GM18870 (cell line): ENCODE measurements at regions not wholly inside any gene's neighbourhood (a gene's known extent, or its start where the extent isn't known, plus 50 kb on each side); places are given as distances from the start of the nearest gene placed in this dataset.

ENCODE experiments used
- ATAC-seq: cut with Tn5 transposase; IDR thresholded peaks from one replicate; pipeline ENCODE4 v1.9.1; 2021; ENCODE audit warnings: moderate library complexity; ENCODE audit not compliant: unreplicated experiment

DNA sequence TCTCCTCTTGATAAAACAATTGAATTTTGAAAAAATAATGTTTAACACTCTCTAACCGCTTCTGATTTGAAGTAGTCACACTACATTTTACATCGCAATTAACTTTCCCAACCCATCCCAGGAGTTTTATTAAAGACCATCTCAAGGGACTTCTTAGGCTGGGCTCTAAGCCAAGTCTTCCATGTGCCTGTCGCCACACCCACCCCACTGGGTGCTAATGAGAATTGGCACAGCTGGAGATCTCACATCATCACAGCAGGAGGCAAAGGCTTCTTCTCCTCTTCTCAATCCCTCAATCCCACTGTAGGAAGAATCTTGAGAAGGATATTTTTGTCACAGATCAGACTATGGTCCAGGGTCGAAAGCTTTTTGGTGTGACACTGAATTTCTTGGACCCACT lies 328.9 kb downstream of the NUF2 start:
- ATAC-seq = no peak

DNA sequence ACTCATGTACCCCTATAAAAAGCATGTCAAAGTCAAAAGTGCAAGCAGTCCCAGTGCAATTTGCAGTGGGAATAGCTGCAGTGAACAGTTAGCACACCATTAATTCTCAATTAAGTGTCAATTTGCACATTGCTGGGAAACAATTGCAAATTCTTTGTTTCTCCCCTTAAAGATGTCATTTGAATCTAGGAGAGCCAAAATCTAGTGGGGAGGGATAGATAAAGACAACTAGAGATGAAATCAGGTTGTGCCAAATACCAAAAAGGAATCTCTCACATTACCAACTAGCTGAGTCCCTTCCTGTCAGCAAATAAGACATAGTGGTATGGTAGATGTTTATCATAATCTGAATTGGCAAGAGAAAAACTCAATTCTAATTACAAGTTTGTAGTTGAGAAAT lies 330.7 kb downstream of the NUF2 start:
- no peak for ATAC-seq

DNA sequence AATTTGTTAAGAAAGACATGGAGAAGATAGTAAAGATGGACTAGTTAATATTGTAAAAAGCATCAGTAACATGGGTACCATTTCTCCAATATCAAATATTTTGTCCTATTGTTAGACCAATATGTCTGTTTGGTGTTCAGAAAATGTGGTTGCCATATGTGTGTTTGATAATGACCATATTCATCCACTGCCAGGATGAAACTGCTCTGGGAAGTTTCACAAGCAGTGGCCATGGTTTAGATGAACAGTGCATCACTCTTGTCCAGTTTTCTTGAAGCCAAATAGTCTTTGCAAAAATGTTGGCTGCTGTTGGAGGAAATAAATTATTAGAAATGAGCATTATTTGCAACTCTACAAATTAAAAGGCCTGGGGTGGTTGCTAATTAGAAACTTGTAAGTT lies 333.8 kb downstream of the NUF2 start:
- no peak for ATAC-seq

DNA sequence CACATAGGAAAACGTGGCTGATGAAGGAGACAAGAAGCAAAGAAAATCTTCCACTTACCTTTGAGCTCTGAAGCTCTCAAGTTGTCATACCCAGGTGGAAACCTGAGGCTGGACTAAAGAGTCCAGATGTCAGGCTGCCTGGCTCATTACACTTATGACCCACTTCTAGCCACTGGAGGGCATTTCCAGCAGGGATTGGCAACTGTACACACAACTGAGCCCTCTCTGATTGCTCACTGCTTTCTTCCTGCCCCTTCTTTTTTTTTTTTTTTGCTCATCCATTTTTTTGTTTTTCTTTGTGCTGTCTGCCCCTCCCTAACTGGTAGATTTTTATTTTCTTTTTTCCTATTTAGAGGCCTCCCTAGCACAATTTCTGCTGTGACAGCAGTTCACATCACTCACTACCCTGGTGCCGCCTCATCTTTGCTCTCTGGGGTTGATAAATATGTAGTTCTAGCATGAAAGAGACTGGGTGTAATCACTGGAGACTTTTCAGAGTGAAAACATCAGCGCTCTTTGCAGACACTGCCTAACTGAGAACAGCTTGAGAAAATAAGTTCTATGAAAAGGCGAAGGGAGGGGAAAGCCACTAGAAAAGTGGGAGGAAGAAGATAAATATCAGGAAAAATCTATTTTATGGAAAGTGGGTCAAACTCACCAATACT lies 334.5 kb downstream of the NUF2 start:
- no peak for ATAC-seq

DNA sequence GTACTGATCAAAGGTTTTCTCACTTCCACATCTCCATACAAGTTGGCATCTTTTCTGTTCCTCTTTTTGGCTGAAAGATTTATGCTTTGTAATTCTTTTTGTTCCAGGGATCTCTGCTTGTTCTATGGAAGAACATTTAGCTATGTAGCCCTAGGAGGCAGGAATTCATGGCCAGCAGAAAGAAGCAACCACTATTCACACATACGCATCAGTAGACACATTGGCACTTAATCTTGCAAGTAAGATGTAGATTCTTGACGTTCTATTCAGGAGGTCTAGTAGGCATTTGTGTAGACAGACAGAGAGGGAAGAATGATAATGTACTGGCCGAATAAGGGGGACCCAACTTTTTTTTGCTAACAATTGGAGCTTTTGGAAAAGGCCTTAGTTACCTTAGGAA lies 336.0 kb downstream of the NUF2 start:
- ATAC-seq = no peak

DNA sequence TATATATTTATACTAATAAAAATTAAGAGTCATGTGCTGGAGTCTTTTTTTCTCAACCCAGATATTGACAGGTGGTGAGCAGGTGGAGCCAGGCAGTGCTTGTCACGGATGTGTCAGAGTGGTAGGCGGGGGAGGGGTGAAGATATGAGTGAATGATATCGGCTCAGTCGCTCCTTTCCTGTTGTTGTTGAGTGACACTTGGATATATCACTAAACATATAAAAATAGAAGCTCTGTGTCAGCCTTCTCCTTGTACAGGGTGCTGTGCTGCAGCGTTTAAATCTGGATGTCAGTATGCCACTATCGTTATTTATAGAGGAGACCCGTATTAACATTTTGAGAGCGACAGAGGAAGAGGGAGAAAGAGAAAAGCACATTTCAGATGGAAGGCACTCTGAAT lies 339.6 kb downstream of the NUF2 start:
- no peak for ATAC-seq

DNA sequence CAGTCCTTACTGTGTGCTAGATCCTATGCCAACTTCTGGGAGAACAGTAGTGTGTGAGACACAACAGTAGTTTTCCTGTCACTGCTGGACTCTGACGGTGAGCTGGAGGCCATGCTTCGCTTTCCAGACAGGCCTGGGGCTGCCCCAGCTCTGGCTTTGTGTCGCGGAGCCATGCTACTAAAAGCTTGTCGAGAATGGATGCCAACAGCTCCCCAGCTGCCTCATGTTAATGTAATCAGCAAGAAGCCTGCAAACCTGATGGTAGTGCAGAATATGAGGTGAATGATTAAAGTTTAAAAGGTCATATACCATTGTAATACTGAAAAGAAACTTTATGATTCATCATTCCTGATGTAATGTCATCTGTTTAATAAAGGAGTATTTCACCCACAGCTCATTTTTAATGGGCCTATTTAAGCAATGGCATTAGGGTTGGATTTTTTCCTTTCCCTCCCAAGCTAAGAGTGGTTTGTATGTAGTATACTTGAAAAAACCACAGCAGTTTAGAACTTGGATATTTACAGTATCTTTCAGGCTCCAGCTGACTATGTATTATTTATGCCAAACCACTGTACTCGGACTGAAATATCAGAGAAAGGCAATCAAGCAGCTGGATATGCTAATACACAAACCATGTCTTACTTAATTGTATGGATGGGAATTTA lies 343.0 kb downstream of the NUF2 start:
- ATAC-seq = no peak

DNA sequence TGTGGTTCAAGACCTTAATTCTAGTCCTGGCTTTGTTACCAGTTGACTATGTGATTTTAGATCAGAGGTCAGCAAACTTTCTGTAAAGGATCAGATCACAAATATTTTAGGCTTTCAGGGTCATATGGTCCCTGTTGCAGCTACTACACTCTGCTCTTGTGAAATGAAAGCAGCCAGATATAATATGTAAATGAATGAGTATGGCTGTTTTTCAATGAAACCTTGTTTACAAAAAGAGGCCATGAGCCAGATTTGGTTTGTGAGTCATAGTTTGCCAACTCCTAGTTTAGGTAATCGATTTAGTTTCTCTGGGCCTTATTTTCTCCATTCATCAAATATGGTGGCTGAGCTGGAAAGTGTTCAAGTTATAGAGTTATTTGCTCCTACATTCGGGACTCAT lies 346.7 kb downstream of the NUF2 start:
- no peak for ATAC-seq

DNA sequence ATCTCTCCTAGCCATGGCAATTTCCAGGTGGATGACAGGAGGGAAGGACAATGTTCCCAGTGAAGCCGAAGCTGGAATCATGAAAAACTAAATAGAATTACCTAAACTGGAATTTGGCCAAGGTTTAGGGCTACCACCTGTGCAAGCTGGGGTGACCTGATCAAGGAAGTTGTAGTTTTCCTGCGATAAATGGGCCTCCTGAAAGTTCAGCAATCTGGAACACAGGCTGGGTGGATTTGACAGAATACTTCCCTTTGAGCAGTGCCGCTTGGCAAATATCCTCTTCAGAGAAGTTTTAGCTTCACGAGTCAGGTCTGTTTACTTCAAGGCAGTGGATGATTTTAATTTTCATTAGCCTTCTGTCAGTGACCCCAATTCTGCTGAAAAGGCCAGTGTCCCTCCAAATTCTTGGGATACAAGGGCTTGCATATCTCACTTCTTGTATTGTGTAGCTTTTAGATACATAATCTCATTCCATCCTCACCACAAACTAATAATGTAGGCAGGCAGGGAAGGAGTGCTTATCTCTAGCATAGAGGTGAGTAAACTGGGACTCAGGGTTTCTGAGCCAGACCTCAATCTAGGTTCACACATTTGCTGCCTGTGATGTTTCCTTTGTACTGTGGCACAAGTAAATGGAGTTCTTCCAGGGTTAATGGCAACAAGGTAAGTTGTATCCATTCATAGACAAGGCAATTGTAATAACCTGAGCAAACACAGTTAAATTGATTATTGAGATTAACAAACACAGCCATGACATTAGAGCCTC lies 349.4 kb downstream of the NUF2 start:
- no peak for ATAC-seq

DNA sequence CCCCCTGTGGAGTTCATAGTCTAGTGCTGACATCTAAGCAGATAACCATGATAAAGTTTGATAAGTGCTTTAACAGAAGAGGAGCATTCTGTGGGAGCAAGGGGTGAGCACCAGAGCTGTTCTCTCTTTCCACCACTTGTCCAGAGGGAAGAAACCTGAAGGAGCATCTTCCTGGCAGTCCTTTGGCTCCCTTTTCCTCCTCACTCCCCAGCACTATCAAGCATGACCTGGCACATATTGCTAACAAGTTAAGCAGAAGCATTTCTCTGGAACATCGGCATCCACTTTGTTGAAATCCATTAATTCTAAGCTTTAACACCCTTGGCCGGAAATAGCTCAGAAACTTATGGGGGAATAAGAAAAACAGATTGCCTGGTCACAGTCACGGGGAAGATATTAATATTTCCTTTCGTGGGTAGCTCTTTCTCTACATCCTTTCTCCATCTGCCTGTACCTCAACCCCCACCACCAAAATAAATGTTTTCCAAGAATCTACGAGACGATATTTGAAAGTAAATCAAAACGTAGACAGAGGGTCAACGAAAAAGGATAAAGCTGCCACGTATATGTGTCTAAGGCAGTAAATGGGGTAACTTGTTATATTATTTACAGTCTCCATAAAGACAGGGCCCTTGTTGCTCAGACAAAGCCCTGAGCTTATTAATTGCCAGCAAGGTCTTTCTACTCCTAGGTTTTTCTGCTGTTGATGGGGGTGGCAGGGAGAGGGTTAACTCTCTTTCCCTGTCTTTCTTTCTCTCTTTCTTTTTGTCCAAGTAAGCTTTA lies 351.4 kb downstream of the NUF2 start:
- ATAC-seq = no peak

DNA sequence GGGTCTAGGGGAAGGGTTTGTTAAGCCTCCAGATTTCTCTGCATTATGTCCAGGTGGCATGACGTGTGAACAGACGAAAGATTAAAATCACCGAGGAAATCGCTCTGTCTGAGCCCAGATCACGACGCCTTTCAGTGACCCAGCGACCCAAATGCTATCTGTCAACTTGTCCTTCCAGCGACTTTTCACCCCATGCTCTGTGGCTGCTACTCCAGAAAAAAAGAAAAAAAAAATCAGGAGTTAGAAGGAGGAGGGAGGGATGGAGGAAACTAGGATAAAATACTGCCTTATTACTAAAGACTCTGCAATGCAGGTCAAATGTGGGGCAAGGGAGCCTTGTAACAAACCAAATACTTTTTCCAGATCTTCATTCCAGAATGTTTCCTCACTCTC lies 352.0 kb downstream of the NUF2 start:
- no peak for ATAC-seq

DNA sequence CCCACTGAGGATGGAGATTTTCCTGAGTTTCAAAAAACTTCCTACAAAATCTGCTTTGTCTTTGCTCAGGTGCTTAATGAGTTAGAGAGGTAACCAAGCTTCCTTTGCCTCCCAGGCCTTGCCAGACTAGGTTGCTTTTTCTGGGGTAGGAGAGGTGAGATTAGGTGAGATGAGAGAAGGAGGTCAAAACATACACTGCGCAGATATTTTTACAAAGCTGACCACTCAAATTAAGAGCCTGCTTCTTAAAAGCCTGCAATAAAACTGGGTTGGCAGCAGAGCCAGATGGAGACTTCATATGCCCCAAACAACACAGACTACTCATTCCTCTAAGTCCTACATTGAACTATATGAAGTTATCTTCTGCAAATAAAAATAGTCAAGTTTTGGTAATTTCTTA lies 352.5 kb downstream of the NUF2 start:
- no peak for ATAC-seq

DNA sequence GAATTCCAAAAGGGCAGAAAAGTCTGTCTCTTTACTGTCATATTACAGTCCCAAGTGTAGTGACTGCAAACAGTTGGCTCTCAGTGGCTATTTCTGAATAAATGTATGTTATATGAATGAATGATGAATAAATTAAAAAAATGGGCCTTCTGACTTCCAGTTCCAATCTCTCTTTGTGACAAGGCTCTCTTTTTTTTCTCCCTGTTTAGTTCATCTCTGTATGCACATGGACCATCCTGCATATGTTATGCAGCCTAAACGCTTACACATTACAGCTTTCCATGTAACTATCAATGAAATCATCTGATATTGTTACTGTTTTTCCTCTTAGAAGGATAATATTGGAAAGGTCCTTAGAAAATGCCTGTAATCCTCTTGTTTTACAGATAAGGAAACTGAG lies 363.0 kb downstream of the NUF2 start:
- ATAC-seq = no peak

DNA sequence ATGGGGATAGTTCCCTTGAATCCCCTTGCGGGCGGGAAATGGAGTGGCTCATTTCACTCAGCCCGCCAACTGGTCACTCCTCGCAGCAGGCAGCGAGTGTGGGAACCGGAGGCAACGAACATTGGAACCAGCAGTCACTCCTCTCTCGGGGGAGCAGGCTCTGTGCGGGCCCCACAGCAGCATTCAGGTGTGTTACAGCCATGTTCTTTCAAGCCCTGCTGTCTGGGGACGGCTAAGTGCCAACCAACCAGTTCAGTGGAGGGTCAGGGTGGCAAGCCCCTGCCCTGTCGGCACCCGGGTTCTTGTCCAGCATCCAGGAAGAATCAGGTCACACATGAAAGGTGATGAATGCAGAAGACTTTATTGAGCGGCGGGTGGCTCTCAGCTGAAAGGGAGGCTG lies 370.5 kb downstream of the NUF2 start:
- ATAC-seq = no peak

DNA sequence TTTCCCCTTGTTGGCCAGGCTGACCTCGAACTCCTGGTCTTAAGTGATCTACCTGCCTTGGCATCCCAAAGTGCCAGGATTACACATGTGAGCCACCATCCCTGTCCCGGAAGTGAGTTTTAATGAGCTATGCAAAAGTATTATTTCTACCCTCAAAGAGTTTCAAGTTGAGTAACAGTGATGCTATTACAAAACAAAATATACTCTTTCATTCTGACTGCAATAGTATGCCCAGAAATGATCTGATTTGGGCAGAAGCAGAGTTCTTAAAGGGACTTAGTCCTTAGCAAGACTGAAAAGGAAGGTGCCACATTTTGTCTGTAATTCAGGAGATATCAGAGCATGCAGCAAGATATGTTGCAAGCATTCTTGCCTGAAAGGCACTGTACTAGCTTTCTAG lies 375.4 kb downstream of the NUF2 start:
- ATAC-seq = peak; percentile 93

DNA sequence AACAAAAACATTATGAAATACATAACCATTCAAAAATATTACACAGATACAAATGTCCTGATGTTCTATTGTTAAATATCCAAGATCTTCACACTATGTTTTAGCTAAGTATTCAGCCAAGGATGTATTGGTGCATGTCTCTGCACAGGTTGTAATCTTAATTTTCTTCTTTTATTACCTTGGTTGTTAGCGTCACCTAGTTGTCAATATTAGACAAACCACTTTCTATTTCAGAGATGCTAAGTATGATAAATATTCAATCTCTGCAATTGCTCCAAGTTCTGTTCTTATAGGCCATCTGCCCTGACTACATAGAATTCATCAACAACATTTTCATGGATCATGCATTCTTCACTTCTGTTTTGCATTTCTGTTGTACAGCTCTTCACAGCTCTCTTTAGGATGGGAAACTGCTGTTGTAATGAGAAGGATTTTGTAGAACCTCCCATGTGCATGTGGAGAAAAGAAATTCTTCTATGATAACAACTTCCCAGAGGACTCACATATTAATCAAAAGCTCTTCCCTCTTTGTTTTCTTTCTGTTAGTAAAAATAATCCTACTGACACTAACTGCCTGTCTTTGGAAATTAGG lies 380.1 kb downstream of the NUF2 start:
- ATAC-seq = no peak

DNA sequence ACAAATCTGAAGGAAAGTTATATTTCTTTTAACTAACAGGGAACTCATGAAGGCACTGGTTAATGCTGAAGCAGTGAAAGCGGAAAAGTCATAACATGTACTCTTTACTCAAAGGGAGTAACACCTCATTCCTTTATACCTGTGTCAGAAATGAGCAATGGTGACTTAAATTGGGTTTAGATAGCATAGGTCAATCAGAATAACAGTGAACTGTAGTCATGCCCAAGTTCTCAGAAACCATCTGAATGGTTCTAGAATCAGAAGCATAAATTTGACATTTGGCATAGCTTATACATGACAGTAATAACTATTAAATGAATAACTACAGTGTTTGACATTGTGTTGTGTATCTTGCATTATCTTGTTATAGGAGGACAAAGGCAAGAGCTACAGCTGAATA lies 382.0 kb downstream of the NUF2 start:
- ATAC-seq = no peak

DNA sequence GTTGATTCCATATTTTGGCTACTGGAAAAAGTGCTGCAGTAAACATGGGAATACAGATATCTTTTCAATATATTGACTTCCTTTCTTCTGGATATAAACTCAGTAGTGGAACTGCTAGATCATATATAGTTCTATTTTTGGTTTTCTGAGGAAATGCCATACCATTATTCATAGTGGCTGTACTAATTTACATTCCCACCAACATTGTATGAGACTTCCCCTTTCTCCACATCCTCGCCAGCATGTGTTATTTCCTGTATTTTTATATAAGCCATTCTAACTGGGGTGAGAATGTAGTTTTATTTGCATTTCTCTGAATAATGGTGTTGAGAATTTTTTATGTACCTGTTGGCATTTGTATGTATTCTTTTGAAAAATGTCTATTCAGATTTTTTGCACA lies 385.2 kb downstream of the NUF2 start:
- no peak for ATAC-seq

DNA sequence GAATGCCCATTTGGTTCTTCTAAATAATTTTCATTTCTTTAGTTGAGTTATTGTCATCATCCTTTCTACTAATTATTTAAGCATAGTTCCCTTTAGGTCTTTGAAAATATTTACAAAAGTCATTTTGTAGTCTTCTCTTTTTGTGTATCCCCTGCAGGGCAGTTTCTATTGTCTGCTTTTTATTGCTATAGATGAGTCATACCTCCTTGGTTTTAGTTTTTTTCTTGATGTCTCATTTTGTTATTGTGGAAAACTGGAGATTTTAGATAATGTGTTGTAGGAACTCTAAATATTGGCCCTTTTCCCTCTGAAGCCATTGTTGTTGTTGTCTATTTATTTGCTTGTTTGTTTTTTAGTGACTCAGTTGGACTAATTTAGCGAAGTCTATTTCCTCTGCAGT lies 387.9 kb downstream of the NUF2 start:
- ATAC-seq = no peak

DNA sequence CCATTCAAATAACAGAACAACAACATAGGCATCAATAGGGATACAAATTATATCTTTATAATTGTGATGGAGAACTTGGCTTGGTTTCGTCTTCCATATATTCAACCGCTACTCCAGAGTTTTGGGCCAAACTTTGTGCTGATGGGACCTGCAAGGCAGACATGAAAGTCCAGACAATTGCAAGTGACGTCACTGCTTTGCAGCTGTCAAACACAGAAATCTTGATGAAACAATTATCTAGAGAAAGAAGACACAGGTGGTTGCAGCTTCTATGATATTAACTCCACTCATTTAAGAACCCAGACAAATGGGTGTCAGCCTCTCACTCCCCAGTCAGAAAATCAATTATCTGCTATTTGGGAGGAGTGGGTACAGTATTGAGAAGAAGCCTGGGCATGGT lies 390.6 kb downstream of the NUF2 start:
- no peak for ATAC-seq

DNA sequence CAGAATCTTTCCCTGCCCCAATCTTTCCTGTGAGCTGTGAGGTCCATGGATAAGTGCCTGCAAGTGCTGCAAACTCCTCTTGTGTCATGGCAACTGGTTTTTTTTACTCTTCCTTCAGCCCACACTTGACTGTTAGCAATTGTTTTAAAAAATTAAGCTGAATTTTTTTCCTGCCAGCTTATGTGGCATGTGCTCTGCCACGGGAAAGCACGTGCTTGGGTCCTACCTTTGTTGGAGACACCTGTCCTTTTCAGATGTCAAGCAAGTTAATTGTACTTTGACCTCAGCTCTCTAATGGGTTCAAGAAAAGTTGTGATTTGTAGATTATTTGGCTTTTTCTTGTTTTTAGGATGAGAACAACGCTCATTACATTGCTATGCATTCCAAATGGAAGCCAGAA lies 398.5 kb downstream of the NUF2 start:
- ATAC-seq = no peak
